Esophagus muscularis mucosa (tissue), 3 donors: ENCODE measurements at regions not wholly inside any gene's neighbourhood (a gene's known extent, or its start where the extent isn't known, plus 50 kb on each side); places are given as distances from the start of the nearest gene placed in this dataset.

Source experiments
- CTCF ChIP-seq, 3 experiments: fragments of 200-600 bp in 2 of 3; fragments of 450-650 bp in 1 of 3; sonication (generic) in 2 of 3; IDR thresholded peaks; one replicate each; pipeline ENCODE4 v1.5.1; 2017 to 2019; ENCODE audit warnings: antibody characterized with exemption in 3 of 3, mild to moderate bottlenecking in 2 of 3, moderate library complexity in 1 of 3
- EP300 ChIP-seq: sonication (generic); formaldehyde crosslinking; IDR thresholded peaks from one replicate; pipeline ENCODE4 v1.6.1; 2017; ENCODE audit warnings: antibody characterized with exemption

- no peak for TF ChIP-seq EP300
- no peak for TF ChIP-seq CTCF (IDR thresholded peaks at IDR 0.05)
Observed at GRCh38 chr1:106944721-106945120, 111.8 kb upstream of the PRMT6 start.
